ENCODE measurements at regions not wholly inside any gene's neighbourhood (a gene's known extent, or its start where the extent isn't known, plus 50 kb on each side); places are given as distances from the start of the nearest gene placed in this dataset.

- DNase-seq (ENCODE audit: low spot score), result no peak
- Histone ChIP-seq H3K4me3 (no peak overlapping the region), H3K27ac (no peak overlapping the region)
- TF ChIP-seq CTCF (IDR thresholded peaks at IDR 0.05), result no peak
These were observed 797.4 kb downstream of the RPS29 start for GRCh38 chr14:48788771-48789170.

GRCh38 chr14:48786498-48786897, 799.7 kb downstream of the RPS29 start:
- TF ChIP-seq CTCF (IDR thresholded peaks at IDR 0.05), result no peak
- H3K4me3 ChIP-seq, result no peak overlapping the region
- H3K27ac ChIP-seq, result no peak overlapping the region
- DNase-seq (ENCODE audit: low spot score), result no peak

GRCh38 chr14:48771717-48772116, 814.5 kb downstream of the RPS29 start:
- no peak overlapping the region for H3K27ac ChIP-seq
- no peak for TF ChIP-seq CTCF (IDR thresholded peaks at IDR 0.05)
- DNase-seq (ENCODE audit: low spot score), result no peak

GRCh38 chr14:48751293-48751692, 834.9 kb downstream of the RPS29 start:
- DNase-seq (ENCODE audit: low spot score), result no peak
- TF ChIP-seq CTCF (IDR thresholded peaks at IDR 0.05), result no peak
- Histone ChIP-seq H3K4me3 (no peak overlapping the region), H3K27ac (no peak overlapping the region)

More at GRCh38 chr14:48771717-48772116, 814.5 kb downstream of the RPS29 start:
- H3K4me3 ChIP-seq, result no peak overlapping the region

- H3K4me3 ChIP-seq, result no peak overlapping the region
- no peak overlapping the region for H3K27ac ChIP-seq
- TF ChIP-seq CTCF (IDR thresholded peaks at IDR 0.05), result no peak
- DNase-seq (ENCODE audit: low spot score), result no peak
These were observed 838.0 kb downstream of the RPS29 start for GRCh38 chr14:48748151-48748675.

- no peak for TF ChIP-seq CTCF (IDR thresholded peaks at IDR 0.05)
- Histone ChIP-seq H3K27ac (no peak overlapping the region), H3K4me3 (no peak overlapping the region)
- DNase-seq (ENCODE audit: low spot score), result no peak
These were observed 838.6 kb downstream of the RPS29 start for GRCh38 chr14:48747561-48748089.

DNA sequence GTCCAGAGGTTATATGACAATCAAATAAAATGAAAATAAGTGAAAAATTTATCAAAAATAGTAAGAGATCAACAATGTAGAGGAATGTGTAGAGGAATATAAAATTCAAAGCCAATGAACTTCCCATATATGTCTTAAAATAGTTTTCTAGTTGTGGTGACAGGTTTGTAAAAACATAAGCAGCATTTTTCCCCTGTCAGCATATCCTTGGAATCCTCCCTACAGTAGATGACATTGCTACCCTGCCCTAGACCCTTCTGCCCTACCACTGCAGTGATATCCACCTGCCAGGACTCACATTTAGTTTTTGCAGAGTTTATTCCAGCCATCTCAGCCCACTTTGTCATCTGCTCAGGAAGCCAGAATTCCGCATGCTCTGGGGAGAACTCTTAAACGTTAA, 842.0 kb downstream of the RPS29 start:
- H3K4me3 ChIP-seq, result no peak overlapping the region
- DNase-seq (ENCODE audit: low spot score), result no peak
- no peak for TF ChIP-seq CTCF (IDR thresholded peaks at IDR 0.05)
- H3K27ac ChIP-seq, result no peak overlapping the region

Measured in coronary artery (tissue), 2 donors.